Endothelial cell of umbilical vein (primary cell): ENCODE measurements at regions not wholly inside any gene's neighbourhood (a gene's known extent, or its start where the extent isn't known, plus 50 kb on each side); places are given as distances from the start of the nearest gene placed in this dataset.
"Not testable (repeated sequence)": the region's sequence is repeated elsewhere in the genome, so short reads cannot be mapped to it uniquely, and the experiment has no call there.

ENCODE experiments used
- CTCF ChIP-seq, 2 donors: IDR thresholded peaks; 1 replicate in 1 of 2; 2 replicates in 1 of 2; pipeline ENCODE4 v1.5.1; 2011; ENCODE audit warnings: low read length in 2 of 2, mild to moderate bottlenecking in 2 of 2, moderate library complexity in 2 of 2, control low read depth in 1 of 2, inconsistent platforms in 1 of 2, low read depth in 1 of 2; ENCODE audit not compliant: insufficient read depth in 1 of 2; ENCODE audit errors: extremely low read depth in 1 of 2
- EZH2 ChIP-seq: IDR thresholded peaks from 2 replicates; pipeline ENCODE4 v1.6.1; 2012; ENCODE audit warnings: borderline replicate concordance, low read depth, mild to moderate bottlenecking, moderate library complexity, low read length, inconsistent platforms; ENCODE audit not compliant: severe bottlenecking
- FOS ChIP-seq: IDR thresholded peaks from 2 replicates; pipeline ENCODE4 v1.6.1; 2011; ENCODE audit warnings: mild to moderate bottlenecking, low read length, moderate library complexity, borderline replicate concordance; ENCODE audit not compliant: insufficient read depth
- JUN ChIP-seq: IDR thresholded peaks from 2 replicates; pipeline ENCODE4 v1.6.1; 2011; ENCODE audit warnings: borderline replicate concordance, low read depth; ENCODE audit not compliant: insufficient read length, insufficient read depth
- MAX ChIP-seq: IDR thresholded peaks from 2 replicates; pipeline ENCODE4 v1.6.1; 2011; ENCODE audit not compliant: insufficient read depth, insufficient read length
- POLR2A ChIP-seq: IDR thresholded peaks from 2 replicates; pipeline ENCODE4 v1.6.1; 2012; ENCODE audit warnings: low read depth, mild to moderate bottlenecking, control low read depth, low read length
- POLR2AphosphoS5 ChIP-seq: IDR thresholded peaks from 2 replicates; pipeline ENCODE4 v1.6.1; 2012; ENCODE audit warnings: low read depth, mild to moderate bottlenecking, control low read depth, low read length, moderate library complexity; ENCODE audit not compliant: insufficient read depth

GRCh38 chr1:118453856-118454255 lies 268.8 kb upstream of the SPAG17 start:
- not testable (repeated sequence) for TF ChIP-seq EZH2; CTCF (IDR thresholded peaks at IDR 0.05; ENCODE audit: extremely low read depth in 1 of 2, insufficient read depth in 1 of 2, low read depth in 1 of 2, low read length in 2 of 2); POLR2A; MAX; POLR2AphosphoS5; FOS; JUN
